Stimulated activated CD8-positive, alpha-beta memory T cell treated with anti-CD3 and anti-CD28 coated beads, Interleukin-4, amount 100 ng/mL, for 4 hours (primary cell): ENCODE measurements at regions not wholly inside any gene's neighbourhood (a gene's known extent, or its start where the extent isn't known, plus 50 kb on each side); places are given as distances from the start of the nearest gene placed in this dataset.
"Not testable (repeated sequence)": the region's sequence is repeated elsewhere in the genome, so short reads cannot be mapped to it uniquely, and the experiment has no call there.

Source experiments
- DNase-seq, 2 donors: peaks; one replicate each; pipeline ENCODE4 v3.0.0-alpha.2; 2020; ENCODE audit warnings: low read depth in 2 of 2, low spot score in 1 of 2

DNA sequence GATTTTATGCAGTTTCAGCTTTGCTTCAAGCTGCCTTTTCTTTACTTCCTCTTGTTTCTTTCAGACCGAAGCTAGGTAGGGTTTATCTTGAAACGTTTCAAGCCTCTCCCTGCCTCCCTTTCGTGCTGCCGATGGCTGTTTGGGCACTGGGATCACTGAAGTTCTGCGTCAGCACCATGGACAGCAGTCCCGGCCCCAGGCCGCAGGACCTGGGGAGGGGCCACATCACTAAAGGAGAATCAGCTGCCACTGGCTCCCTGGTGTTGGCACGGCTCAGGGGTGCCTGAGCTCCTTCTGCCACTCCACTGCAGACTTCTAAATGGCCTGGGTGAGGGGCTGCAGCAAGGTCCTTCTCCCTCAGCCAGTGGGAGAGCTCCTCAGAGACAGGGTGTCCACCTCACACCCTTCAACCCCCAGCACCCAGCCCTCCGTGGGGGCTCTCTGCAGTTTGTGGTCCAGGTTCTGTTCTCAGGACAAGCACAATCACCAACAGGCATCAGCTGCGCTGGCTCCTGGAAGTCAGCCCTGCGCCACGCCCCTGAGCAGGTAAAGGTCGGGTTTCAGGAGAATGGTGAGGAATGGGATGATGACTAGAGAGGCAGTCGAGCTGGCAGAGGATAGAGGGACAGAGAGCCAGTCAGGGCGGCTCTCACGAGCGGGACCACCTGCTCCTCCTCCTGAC is 387.2 kb downstream of the TCERG1L start:
- DNase-seq: no peak

- DNase-seq: no peak
Measured at GRCh38 chr10:130926442-130926841, 385.1 kb downstream of the TCERG1L start.

GRCh38 chr10:130927157-130927556 is 384.4 kb downstream of the TCERG1L start:
- DNase-seq: no peak

DNA sequence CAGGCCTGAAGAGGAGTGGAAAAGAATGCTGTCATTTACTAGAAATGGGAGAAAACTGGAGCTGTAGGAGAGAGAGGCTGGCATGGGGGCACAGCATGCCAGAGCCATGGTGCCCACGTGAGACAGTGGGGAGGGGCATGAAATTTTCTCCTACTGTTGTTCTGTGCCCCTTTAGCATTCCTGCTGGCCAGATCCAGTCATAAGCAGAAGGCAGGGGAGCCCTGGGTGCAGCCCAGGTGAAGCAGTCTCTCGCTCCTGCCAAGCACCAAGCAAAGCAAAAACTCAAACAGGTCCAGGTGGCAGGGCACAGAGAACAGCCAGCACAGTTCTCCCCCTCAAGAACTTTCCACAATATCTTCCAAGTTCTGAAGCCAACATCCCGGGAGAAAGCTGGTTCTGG is 383.2 kb downstream of the TCERG1L start:
- no peak for DNase-seq

- DNase-seq: no peak
Measured at GRCh38 chr10:130929422-130930325, 381.8 kb downstream of the TCERG1L start.

GRCh38 chr10:130930821-130931220 is 380.7 kb downstream of the TCERG1L start:
- DNase-seq: no peak

DNA sequence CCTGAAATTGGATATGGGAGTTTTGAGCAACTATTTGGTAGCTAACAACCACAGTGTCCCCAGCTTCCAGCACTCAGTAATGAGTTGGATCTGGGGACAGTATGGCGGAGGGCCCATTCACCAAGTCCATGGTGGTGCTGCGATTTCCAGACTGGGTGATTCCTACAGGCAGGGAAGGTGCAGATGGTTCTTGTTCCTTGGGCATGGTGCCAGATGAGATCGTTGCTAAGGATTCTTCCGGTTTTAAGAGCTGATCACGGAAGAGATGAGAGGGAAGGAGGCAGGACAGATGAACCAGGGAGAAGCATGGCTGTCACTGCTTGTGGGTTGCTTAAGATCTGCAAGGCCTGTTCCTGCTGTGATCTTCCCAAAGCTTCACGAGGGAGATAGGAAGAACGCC is 380.3 kb downstream of the TCERG1L start:
- DNase-seq: no peak

- no peak for DNase-seq
Measured at GRCh38 chr10:130932326-130933007, 379.1 kb downstream of the TCERG1L start.

DNA sequence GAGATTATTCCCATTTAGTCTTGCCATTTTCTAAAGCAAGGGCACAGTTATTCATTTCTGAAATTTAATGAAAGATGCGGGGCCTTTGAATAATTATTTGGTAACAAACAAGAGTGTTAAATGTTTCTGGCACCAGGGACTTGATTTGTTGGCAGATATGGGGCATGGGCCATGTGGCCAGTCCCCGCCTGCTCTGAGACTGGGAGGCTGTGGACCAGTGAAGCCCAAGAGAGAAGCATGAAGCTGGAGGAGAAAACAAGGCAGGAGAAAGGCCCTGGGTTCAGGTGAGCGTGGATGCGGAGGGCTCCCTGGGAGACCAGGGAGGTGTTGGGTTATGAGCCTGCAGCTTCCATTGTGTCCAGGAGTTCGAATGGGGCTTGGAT is 378.5 kb downstream of the TCERG1L start:
- no peak for DNase-seq

DNA sequence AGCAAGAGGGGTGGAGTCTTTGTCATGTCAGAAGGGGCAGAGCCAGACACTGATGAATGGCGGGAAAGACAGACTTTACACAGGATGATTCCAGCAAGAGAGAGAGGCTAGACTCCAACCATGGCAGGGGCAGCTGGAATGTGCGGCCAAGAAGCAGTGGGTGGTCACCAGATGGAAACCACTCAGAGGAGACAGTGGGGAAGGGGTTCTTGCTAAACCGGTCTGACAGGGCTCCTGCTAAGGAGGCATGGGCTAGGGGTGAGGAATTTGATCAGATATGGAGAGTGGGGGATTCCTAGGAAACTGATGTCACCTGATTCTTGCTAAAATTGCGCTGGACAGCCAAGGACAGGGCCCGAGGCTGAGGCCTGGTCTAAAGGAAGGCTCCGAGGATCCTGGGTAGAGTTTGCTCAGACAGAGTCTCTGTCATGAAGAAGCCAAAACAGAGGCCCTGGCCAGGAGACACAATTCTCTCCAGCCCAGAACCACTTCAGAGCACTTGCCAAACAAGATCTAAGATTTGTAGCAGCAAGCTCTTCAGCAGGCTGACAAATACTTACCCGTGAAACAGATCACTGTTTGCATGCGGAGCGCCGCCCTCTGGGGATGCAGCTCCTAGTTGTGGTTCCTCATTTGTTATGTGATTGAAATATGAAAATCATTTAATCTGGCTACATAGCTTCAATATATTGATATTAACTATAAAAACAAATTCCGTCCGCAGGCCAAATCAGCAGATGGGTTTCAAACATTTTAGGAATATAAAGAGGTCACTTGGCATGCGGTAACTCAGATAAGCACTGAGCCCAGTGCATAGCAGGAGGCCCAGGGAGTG is 377.0 kb downstream of the TCERG1L start:
- no peak for DNase-seq

GRCh38 chr10:130935128-130935439 is 376.4 kb downstream of the TCERG1L start:
- DNase-seq: no peak

- no peak for DNase-seq
Measured at GRCh38 chr10:130935897-130936550, 375.5 kb downstream of the TCERG1L start.

- no peak for DNase-seq
Measured at GRCh38 chr10:130936851-130937250, 374.7 kb downstream of the TCERG1L start.

DNA sequence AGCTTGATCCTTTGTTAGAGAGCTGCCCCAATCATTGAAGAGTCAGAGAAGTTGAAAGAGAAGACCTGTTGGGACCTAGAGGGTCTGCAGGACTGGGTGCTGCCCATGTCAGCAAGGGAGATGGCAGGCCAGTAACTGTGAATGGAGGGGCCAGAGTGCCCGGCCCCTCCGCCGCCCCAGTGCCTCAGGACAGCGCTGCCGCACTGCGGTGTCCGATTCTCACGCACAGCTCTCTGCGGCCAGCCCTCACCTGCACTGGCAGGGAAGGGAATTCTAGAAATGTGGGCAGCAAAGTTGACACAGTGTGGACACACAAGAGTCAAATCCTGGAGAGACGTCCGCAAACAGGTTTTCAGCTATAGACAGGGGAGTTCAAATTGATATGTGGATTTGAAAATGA is 373.5 kb downstream of the TCERG1L start:
- no peak for DNase-seq

DNA sequence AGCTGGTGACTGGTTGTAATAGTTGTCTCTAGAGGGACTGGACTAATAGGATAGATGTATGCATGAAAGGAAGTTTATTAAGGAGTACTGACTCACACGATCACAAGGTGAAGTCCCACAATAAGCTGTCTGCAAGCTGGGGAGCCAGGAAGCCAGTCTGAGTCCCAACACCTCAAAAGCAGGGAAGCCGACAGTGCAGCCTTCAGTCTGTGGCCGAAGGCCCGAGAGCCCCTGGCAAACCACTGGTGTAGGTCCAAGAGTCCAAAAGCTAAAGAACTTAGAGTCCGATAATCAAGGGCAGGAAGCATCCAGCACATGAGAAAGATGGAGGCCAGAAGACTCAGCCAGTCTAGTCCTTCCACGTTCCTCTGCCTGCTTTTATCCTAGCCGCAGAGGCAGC is 372.6 kb downstream of the TCERG1L start:
- DNase-seq: not testable (repeated sequence)

GRCh38 chr10:130941886-130942285 is 369.6 kb downstream of the TCERG1L start:
- no peak for DNase-seq

DNA sequence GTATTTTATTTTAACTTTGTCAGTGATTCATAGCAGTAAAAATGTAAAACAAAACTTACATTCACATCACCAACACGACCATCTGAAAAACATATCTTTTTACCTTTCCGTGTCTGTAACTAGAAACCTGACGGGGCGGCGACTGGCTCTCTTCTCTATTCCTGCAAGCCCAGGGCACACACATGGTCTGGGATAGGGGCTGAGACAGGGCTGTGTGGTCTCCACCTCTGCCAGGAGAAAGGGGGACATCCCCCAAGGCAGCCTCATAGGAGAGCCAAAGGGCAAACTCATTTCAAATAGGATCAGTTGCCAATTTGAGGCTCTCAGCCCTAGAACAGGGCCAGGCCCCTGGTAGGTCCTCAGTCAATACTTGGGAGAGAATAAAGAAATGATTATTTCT is 359.4 kb downstream of the TCERG1L start:
- no peak for DNase-seq

DNA sequence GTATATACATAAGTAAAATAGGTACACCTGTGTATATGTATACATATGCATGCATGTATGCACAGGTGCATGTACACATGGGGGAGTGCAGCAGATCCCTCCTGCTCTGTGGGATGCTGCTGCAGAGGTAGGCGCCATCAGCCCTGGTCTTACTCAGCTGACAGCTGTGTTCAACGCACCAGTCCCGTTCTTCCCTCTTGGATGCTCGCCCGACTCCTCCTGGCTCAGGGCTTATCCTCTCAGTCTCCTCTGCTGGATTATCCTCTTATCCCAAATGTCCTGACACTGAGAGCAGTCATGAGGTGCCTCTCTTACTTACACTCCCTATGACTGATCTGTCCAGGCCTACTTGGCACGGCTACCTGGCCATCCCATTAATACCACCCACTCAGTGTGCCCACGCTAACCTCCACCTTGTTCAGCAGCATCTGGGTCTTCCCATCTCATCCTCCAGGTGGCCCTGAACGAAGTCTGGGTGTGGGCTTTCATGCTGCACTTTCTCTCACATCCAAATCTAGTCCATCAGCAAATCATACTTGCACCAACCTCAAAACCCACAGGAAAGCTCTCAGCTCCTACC is 357.1 kb downstream of the TCERG1L start:
- no peak for DNase-seq

DNA sequence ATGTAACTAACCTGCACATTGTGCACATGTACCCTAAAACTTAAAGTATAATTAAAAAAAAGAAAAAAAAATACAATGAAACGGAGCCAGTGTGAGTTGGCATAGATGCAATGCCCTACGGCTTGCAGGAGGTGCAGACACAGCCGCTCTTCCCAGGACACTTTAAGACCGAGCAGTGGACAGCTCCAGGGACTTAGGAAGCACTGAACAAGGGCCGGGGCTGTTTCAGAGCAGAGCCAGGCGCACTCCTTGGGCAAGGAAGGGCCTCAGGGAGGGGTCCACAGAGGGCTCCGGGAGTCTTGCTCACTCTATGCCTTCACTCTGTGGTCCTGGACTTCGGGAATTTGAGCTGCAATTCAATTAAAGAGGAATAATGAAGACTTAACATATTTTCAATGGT is 355.3 kb downstream of the TCERG1L start:
- DNase-seq: no peak

DNA sequence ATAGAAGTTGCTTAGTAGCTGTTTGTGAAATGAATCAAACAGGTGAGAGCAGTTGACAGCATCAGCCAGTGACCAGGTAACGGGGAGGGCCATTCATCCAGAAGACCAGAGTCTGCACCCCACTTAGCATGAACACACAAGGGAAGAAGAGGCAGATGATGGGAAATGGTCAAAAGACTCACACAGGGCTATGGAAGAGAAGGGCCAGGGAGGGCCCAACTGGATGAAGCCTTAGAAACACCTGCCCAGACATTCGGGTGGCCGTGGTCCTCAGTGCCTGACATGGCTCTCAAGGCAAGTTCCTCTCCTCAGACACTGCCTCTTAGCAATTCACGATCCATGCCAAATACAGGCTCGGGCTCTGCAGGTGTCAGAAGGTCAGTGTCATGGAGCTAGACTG is 354.1 kb downstream of the TCERG1L start:
- no peak for DNase-seq
